Right cardiac atrium (tissue), 5 donors: ENCODE measurements at regions not wholly inside any gene's neighbourhood (a gene's known extent, or its start where the extent isn't known, plus 50 kb on each side); places are given as distances from the start of the nearest gene placed in this dataset.
"Not testable (repeated sequence)": the region's sequence is repeated elsewhere in the genome, so short reads cannot be mapped to it uniquely, and the experiment has no call there.

Experiments
- ATAC-seq, 2 donors: fragments of 200-7000 bp; cut with Tn5 transposase; one replicate each; pipeline versions ENCODE4 v1.8.0 to v1.9.1; 2020; ENCODE audit warnings: moderate library complexity in 2 of 2, mild to moderate bottlenecking in 1 of 2
- DNase-seq, 3 donors: peaks; one replicate each; pipeline ENCODE4 v3.0.0-alpha.2; 2020
- H3K27ac ChIP-seq: one replicate; pipeline ENCODE4 v1.5.1; 2013; ENCODE audit warnings: mild to moderate bottlenecking, low read length, control low read depth, moderate library complexity
- H3K27me3 ChIP-seq: one replicate; pipeline ENCODE4 v1.6.1; 2013; ENCODE audit not compliant: control insufficient read depth, insufficient read depth
- H3K4me1 ChIP-seq: one replicate; pipeline ENCODE4 v1.6.1; 2013; ENCODE audit warnings: low read length; ENCODE audit not compliant: control insufficient read depth, insufficient read depth
- H3K4me3 ChIP-seq: one replicate; pipeline ENCODE4 v1.5.1; 2013; ENCODE audit warnings: low read length, control low read depth
- H3K9me3 ChIP-seq: one replicate; pipeline ENCODE4 v1.6.1; 2013; ENCODE audit warnings: low read length; ENCODE audit not compliant: control insufficient read depth
- WGBS: extraction: QIAGEN DNeasy Blood & Tissue Kit; methylation state at CpG from one replicate; pipeline ENCODE4 v1.1.7; 2013; 5-methylcytosine and 5-hydroxymethylcytosine counted together
- intact Hi-C, 4 donors: fragments of 100-400 bp; cut with DNase I; formaldehyde crosslinking; loops; one replicate each; pipeline versions ENCODE4 v1.11.0 to v1.14.0; 2022 to 2023
- donor health status: healthy with polysubstance abuse.
- donor health status: DM: no; HTN: yes; CAD: no.
- donor health status: DM: no; HTN: no; CAD: no.
- donor health status: DM: no; HTN: yes; CAD: no; lungs with severe emphysema.
- donor health status: DM: yes; HTN: yes; CAD: no.

DNA sequence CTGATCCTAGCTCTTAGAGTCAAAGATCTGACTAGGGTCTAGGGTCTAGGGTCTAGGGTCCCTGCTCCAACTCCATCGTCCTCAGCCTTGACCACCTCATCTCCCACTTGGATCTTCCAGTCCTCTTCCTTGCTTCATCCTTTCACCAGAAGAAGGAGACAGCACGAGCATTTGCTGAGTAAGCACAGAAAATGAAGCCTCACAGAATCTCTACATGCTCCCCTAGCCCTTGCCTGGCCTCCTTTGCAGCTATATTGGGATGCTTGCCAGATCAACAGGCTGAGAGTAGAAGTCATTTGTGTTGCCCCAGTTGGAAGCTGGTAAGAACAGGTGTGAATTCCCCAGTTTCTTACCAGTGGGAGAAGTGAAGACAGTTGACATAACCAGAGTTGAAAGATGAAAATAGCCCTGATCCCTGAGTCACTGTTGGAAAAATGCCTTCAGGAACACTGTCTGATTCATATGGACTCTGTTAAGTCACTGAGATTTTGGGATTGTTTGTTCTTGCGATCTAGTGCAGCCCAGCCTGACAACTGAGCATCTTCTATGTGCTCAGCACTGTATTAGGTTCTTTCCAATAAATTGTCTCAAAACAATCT is 552.5 kb downstream of the INSC start:
- 96% methylated on average over 3 of the region's 3 CpGs for WGBS
- no peak overlapping the region for H3K4me3 ChIP-seq
- no peak overlapping the region for H3K27ac ChIP-seq
- DNase-seq (no peak), ATAC-seq (no peak)
- no peaks in the 10 kb centered on the region for H3K27me3 ChIP-seq
- no peaks in the 10 kb centered on the region for H3K9me3 ChIP-seq
- intact Hi-C loops: no loop called here
- H3K4me1 ChIP-seq: peaks cover 3% of the 10 kb centered on the region

DNA sequence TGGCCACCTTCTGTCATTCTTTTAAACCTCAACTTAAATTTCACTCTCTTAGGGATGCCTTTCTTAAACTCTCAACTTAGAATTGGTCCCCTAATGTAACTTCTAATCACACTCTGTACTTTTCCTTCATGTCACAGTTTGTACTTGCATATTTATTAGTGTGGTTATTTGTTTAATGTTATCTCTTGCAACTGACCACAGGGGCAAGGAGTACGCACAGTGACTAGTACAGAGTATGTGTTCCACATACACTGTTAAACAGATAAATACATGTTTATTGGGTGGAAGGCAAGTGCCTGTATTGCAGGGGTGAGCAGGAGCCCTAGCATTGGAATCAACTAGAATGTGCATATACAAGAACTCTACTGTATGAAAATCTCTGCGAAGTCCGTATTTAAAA is 554.0 kb downstream of the INSC start:
- Histone ChIP-seq H3K27me3 (no peaks in the 10 kb centered on the region), H3K4me3 (no peak overlapping the region), H3K9me3 (no peaks in the 10 kb centered on the region), H3K27ac (no peak overlapping the region), H3K4me1 (peaks cover 3% of the 10 kb centered on the region)
- WGBS: 96% methylated on average over 3 of the region's 3 CpGs
- no peak for ATAC-seq
- no peak for DNase-seq
- intact Hi-C loops: no loop called here

DNA sequence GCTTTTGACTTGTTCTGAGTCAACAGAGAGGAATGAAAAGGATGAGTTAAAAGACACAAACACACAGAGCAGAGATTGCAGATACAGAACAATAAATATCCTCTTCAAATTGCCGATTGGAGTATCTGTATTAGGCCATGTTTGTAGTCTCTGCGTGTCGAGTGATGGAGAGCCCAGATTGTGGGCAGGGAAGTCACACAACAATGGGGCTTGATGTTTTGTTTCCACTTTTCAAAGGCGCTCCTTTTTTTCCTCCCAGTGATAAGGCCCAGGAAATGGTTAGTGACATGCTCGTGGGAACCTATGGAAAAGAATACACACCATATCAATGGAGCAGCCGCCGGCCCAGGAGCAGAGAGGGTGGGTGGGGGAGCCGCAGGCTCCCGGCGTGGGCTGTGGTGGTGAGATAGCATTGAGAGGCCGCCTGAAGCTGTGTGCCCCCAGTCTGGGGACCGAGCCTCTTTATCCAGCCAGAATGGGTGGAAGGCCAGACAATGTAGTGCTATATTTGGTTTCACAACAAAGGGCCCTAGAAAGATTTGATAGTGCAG is 555.9 kb downstream of the INSC start:
- ATAC-seq (peak; percentile 53 to 95), DNase-seq (peak; percentile 46 to 70 (median 65))
- Histone ChIP-seq H3K9me3 (no peaks in the 10 kb centered on the region), H3K4me1 (peaks cover 3% of the 10 kb centered on the region), H3K27me3 (no peaks in the 10 kb centered on the region), H3K27ac (no peak overlapping the region), H3K4me3 (no peak overlapping the region)
- 42% methylated on average over 12 of the region's 12 CpGs for WGBS
- intact Hi-C loops: no loop called here

DNA sequence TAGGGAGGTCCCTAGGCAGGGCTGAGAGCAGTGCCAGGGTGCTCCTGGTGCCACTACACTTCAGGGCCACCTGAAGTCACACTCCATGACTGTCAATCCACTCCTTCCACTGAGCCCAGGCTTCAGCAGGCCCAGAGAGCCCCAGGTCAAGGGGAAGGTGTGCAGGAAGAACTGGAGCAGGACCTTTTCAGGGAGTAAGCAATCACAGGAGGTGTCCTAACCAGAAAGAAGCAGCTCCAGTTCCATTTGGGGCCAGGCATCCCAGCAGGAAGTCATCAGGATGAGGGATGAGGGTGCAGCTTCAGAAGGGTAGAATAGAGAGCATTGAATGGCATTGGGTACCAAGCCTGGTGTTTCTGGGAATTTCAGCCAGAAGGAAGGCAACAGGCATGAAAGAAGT is 556.5 kb downstream of the INSC start:
- Histone ChIP-seq H3K4me3 (no peak overlapping the region), H3K4me1 (peaks cover 3% of the 10 kb centered on the region), H3K9me3 (no peaks in the 10 kb centered on the region), H3K27ac (no peak overlapping the region), H3K27me3 (no peaks in the 10 kb centered on the region)
- intact Hi-C loops: no loop called here
- no peak for DNase-seq
- no peak for ATAC-seq

DNA sequence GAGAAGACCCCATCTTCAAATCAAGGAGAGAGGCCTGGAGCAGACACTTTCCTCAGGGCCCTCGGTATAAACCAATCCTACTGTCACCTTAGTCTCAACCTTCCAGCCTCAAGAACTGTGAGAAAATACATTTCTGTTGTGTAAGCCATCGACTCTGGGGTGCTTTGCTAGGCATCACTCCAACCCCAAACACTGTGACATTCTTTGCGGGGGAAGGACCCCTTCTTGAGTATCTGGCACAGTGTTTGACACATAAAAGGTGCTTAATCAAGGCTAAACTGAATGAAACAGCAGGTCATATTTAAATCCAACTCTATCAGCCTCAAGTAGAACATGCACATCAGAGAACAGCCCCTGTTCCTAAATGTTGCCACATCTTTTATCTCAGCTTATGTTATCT is 558.1 kb downstream of the INSC start:
- Histone ChIP-seq H3K27me3 (no peaks in the 10 kb centered on the region), H3K4me3 (no peak overlapping the region), H3K27ac (no peak overlapping the region), H3K4me1 (peaks cover 3% of the 10 kb centered on the region), H3K9me3 (no peaks in the 10 kb centered on the region)
- intact Hi-C loops: no loop called here
- WGBS: 60% methylated on average over 3 of the region's 3 CpGs
- ATAC-seq: no peak
- DNase-seq: no peak

DNA sequence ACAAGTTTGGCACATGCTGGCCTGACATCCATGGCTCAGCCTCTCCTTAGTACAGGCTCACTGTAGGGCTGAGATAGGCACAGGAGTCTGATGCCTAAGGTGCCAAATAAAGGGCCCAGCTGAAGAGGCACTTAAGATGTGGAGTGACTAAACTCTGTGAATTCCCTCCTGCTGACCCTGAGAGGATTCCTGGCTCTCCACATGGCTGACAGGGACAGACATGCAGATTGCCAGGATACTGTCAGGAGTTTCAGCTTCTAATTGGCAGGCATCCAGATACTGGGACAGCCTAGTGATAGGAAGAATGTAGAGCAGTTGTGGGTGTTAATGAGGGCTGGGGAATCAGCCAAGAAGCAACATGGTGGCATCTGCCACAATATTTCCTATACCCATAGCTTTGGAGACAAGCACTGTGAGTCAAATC is 558.7 kb downstream of the INSC start:
- intact Hi-C loops: no loop called here

DNA sequence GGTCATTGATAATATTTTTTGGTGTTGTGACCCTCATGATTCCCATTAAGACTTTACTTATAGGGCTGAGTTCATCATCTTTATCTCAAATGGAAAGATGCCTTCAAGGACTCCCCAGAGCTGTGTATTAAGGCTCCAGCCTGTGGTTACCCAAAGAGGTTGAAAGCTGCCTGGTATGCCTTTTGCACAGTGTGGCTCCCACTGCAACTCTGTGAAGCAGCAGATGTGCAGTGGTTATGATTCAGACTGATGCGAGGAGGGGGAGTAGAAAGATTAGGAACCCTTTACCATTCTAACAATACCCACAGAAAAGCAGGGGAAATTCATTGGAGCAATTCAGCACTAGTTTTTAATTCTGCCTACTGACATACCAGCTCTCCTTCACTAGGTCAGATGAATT is 560.0 kb downstream of the INSC start:
- H3K9me3 ChIP-seq: no peaks in the 10 kb centered on the region
- H3K27me3 ChIP-seq: no peaks in the 10 kb centered on the region
- H3K4me3 ChIP-seq: no peak overlapping the region
- no peak overlapping the region for H3K27ac ChIP-seq
- intact Hi-C loops: no loop called here
- H3K4me1 ChIP-seq: peaks cover 3% of the 10 kb centered on the region
- WGBS: 98% methylated on average over 1 of the region's 1 CpG
- no peak for ATAC-seq
- no peak for DNase-seq

More for the DNA sequence above, 558.7 kb downstream of the INSC start:
- no peak overlapping the region for H3K4me3 ChIP-seq
- no peaks in the 10 kb centered on the region for H3K27me3 ChIP-seq
- H3K27ac ChIP-seq: peak overlapping the region; percentile 17
- H3K9me3 ChIP-seq: no peaks in the 10 kb centered on the region
- peaks cover 3% of the 10 kb centered on the region for H3K4me1 ChIP-seq
- DNase-seq (peak in 2 of 3 donors; percentile 48 to 55), ATAC-seq (peak; percentile 71 to 92)

DNA sequence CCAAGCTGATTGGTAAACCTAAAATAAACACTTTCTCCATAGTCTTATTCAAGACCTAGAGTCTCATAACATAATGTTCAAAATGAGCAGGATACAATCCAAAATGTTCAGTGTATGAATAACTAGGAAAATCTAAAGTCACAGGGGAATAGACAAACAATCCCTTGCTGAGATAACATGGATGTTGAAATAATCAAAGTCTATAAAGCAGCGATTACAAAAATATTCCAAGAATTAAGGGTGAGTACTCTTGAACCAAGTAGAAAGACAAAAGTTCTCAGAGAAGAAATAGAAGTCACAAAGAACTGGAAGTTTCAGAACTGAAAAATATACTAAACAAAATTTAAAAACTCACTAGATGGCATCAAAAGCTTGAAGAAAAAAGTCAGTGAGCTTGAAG is 561.0 kb downstream of the INSC start:
- WGBS: 49% methylated on average over 1 of the region's 1 CpG
- Histone ChIP-seq H3K4me1 (peaks cover 2% of the 10 kb centered on the region), H3K27me3 (no peaks in the 10 kb centered on the region), H3K4me3 (no peak overlapping the region), H3K9me3 (no peaks in the 10 kb centered on the region), H3K27ac (no peak overlapping the region)
- ATAC-seq (no peak), DNase-seq (no peak)
- intact Hi-C loops: no loop called here

DNA sequence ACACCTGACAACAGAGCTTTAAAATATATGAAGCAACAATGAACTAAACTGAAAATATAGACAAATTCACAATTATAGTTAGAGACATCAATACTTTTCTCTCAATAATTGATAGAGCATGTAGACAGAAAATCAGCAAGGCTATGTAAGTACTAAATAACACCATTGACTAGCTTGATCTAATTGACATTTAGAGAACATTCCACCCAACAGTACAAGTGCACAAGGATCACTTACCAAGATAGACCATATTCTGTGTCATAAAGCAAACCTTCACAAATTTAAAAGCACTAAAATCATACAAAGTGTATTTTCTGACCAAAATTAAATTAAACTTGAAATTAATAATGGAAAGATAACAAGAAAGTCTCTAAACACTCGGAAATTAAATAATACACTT is 562.5 kb downstream of the INSC start:
- Histone ChIP-seq H3K9me3 (no peaks in the 10 kb centered on the region), H3K27ac (no peak overlapping the region), H3K4me1 (no peaks in the 10 kb centered on the region), H3K4me3 (no peak overlapping the region), H3K27me3 (no peaks in the 10 kb centered on the region)
- no peak for ATAC-seq
- intact Hi-C loops: no loop called here
- DNase-seq: no peak
- 92% methylated on average over 1 of the region's 1 CpG for WGBS

DNA sequence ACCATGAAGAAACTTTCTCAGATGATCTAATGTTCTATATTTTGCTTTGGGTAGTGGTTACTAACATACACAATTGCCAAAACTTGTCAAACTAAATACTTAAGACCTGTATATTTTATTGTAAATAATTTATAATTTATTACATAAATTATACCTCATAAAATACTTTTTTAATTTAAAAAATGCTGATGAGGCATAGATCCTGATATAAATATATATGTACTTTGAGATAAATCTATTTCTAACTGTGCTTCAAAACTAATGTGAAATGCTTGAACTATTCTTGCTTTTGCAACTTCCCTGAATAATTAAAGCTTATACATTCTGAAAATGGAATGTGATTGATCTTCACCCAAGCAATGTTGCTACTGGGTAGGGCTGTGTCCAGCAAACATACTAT is 568.8 kb downstream of the INSC start:
- DNase-seq: no peak

DNA sequence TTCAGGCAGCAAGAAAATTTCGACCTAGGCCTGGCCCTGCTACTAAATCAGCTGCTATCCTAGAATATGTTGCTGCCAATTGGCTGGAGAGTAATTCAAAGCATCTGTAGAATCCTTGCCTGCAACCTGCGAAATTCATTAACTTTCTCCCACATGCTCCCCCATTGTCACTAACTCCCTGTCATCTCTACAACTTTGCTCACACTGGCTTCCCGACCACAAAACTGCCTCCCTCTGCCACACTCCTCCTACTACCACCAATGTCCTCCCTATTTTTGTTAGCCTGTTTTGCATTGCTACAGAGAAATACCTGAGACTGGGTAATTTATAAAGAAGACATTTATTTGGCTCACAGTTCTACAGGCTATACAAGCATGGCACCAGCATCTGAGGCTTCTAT is 570.6 kb downstream of the INSC start:
- no peaks in the 10 kb centered on the region for H3K9me3 ChIP-seq
- 50% methylated on average over 3 of the region's 3 CpGs for WGBS
- no peak for ATAC-seq
- H3K27ac ChIP-seq: peak overlapping the region; percentile 19
- peaks cover 8% of the 10 kb centered on the region for H3K4me1 ChIP-seq
- H3K27me3 ChIP-seq: no peaks in the 10 kb centered on the region
- no peak for DNase-seq
- intact Hi-C loops: no loop called here
- H3K4me3 ChIP-seq: no peak overlapping the region

More for the DNA sequence above, 568.8 kb downstream of the INSC start:
- no peak overlapping the region for H3K4me3 ChIP-seq
- H3K9me3 ChIP-seq: no peaks in the 10 kb centered on the region
- intact Hi-C loops: no loop called here
- no peaks in the 10 kb centered on the region for H3K27me3 ChIP-seq
- no peak for ATAC-seq
- H3K4me1 ChIP-seq: peaks cover 3% of the 10 kb centered on the region
- no peak overlapping the region for H3K27ac ChIP-seq

DNA sequence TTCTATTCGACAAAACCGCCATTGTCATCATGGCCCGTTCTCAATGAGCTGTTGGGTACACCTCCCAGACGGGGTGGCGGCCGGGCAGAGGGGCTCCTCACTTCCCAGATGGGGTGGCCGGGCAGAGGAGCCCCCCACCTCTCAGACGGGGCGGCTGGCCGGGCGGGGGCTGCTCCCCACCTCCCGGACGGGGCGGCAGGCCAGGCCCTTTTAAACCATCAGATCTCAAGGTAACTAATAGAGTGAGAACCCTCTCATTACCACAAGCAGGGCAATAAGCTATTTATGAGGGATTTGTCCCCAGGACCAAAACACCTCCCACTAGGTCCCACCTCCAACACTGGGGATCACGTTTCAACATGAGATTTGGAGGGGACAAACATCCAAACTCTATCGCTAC is 571.5 kb downstream of the INSC start:
- 95% methylated on average over 14 of the region's 16 CpGs for WGBS
- DNase-seq, H3K27ac ChIP-seq, ATAC-seq, H3K9me3 ChIP-seq, intact Hi-C loops, H3K4me3 ChIP-seq, H3K4me1 ChIP-seq, H3K27me3 ChIP-seq: not testable (repeated sequence)
